Kidney (tissue), 13 donors: ENCODE measurements at regions not wholly inside any gene's neighbourhood (a gene's known extent, or its start where the extent isn't known, plus 50 kb on each side); places are given as distances from the start of the nearest gene placed in this dataset.

Source experiments
- DNase-seq, 5 donors: peaks; one replicate each; pipeline ENCODE4 v3.0.0-alpha.2; 2013 to 2020
- FAIRE-seq: peaks from 2 replicates; lab custom pipeline; 2012; peaks lifted over from hg19 to GRCh38; lab: Jason Lieb, UNC
- H3K27ac ChIP-seq, 2 donors: one replicate each; pipeline ENCODE4 v1.7.0; 2013; ENCODE audit warnings: low read depth in 2 of 2, low read length in 2 of 2, inconsistent platforms in 1 of 2
- H3K27me3 ChIP-seq: one replicate; pipeline ENCODE4 v1.7.1; 2013; ENCODE audit warnings: low read length, inconsistent platforms; ENCODE audit not compliant: control insufficient read depth, insufficient read depth
- H3K36me3 ChIP-seq, 3 donors: one replicate each; pipeline versions ENCODE4 v1.7.0 to v1.7.1; 2013; ENCODE audit warnings: low read length in 3 of 3, control low read depth in 1 of 3, inconsistent platforms in 1 of 3; ENCODE audit not compliant: insufficient read depth in 3 of 3, control insufficient read depth in 2 of 3
- H3K4me1 ChIP-seq, 3 donors: one replicate each; pipeline versions ENCODE4 v1.7.0 to v1.7.1; 2013; ENCODE audit warnings: low read length in 3 of 3, inconsistent platforms in 1 of 3, low read depth in 1 of 3; ENCODE audit not compliant: control insufficient read depth in 2 of 3, insufficient read depth in 2 of 3
- H3K4me3 ChIP-seq, 3 donors: one replicate each; pipeline versions ENCODE4 v1.7.0 to v1.8.1; 2013; ENCODE audit warnings: low read length in 3 of 3, control low read depth in 1 of 3, inconsistent platforms in 1 of 3
- H3K9ac ChIP-seq, 3 donors: one replicate each; pipeline versions ENCODE4 v1.7.0 to v1.7.1; 2013; ENCODE audit warnings: low read length in 3 of 3, control low read depth in 1 of 3, inconsistent platforms in 1 of 3
- H3K9me3 ChIP-seq, 3 donors: one replicate each; pipeline versions ENCODE4 v1.7.0 to v1.7.1; 2013; ENCODE audit warnings: low read length in 3 of 3, control low read depth in 1 of 3, inconsistent platforms in 1 of 3; ENCODE audit not compliant: control insufficient read depth in 2 of 3, insufficient read depth in 1 of 3
- CTCF ChIP-seq: IDR thresholded peaks from 3 replicates; pipeline ENCODE4 v1.5.1; 2012; ENCODE audit warnings: mild to moderate bottlenecking, moderate library complexity, borderline replicate concordance; ENCODE audit not compliant: insufficient read depth; ENCODE audit errors: extremely low read depth
- intact Hi-C: fragments of 100-400 bp; cut with DNase I; formaldehyde crosslinking; loops from one replicate; pipeline ENCODE4 v1.11.1; 2022
- donor health status: control.
- donor health status: control.
- donor health status: control.
- donor health status: control.
- donor health status: control.
- donor health status: DM: yes; HTN: yes; CAD: no.
- donor health status: Normal renal cell carcinoma (clear cell type).

GRCh38 chr11:130652671-130653335, 204.4 kb downstream of the ADAMTS15 start:
- FAIRE-seq (no peak), DNase-seq (no peak)
- Histone ChIP-seq H3K9ac (no peak overlapping the region), H3K9me3 (peaks cover 0 to 5% (median 0%) of the 10 kb centered on the region in 3 donors), H3K4me3 (no peak overlapping the region), H3K4me1 (peaks cover 6 to 15% (median 10%) of the 10 kb centered on the region in 3 donors), H3K27me3 (no peaks in the 10 kb centered on the region), H3K27ac (peak overlapping the region in 1 of 2 donors; percentile 20), H3K36me3 (no peaks in the 10 kb centered on the region)
- no peak for TF ChIP-seq CTCF
- intact Hi-C loops = no loop called here

GRCh38 chr11:130653838-130654636, 205.6 kb downstream of the ADAMTS15 start:
- intact Hi-C loops = no loop called here
- H3K27me3 ChIP-seq = no peaks in the 10 kb centered on the region
- peaks cover 6 to 15% (median 10%) of the 10 kb centered on the region in 3 donors for H3K4me1 ChIP-seq
- TF ChIP-seq CTCF = no peak
- no peak overlapping the region for H3K9ac ChIP-seq
- no peak overlapping the region for H3K4me3 ChIP-seq
- H3K27ac ChIP-seq = peak overlapping the region; percentile 15 to 20
- peak; percentile 30 for FAIRE-seq
- DNase-seq = peak; percentile 88 to 94 (median 94)
- no peaks in the 10 kb centered on the region for H3K36me3 ChIP-seq
- H3K9me3 ChIP-seq = peaks cover 0 to 5% (median 0%) of the 10 kb centered on the region in 3 donors

GRCh38 chr11:130655300-130655699, 206.9 kb downstream of the ADAMTS15 start:
- H3K27ac ChIP-seq = no peak overlapping the region
- FAIRE-seq = no peak

More at GRCh38 chr11:130655300-130655699, 206.9 kb downstream of the ADAMTS15 start:
- intact Hi-C loops = no loop called here
- H3K36me3 ChIP-seq = no peaks in the 10 kb centered on the region
- peaks cover 0 to 5% (median 0%) of the 10 kb centered on the region in 3 donors for H3K9me3 ChIP-seq
- no peak for TF ChIP-seq CTCF
- H3K4me1 ChIP-seq = peaks cover 6 to 15% (median 10%) of the 10 kb centered on the region in 3 donors
- no peaks in the 10 kb centered on the region for H3K27me3 ChIP-seq
- no peak overlapping the region for H3K4me3 ChIP-seq
- no peak overlapping the region for H3K9ac ChIP-seq
- no peak for DNase-seq
